GM18498 (cell line): ENCODE measurements at regions not wholly inside any gene's neighbourhood (a gene's known extent, or its start where the extent isn't known, plus 50 kb on each side); places are given as distances from the start of the nearest gene placed in this dataset.
"Not testable (repeated sequence)": the region's sequence is repeated elsewhere in the genome, so short reads cannot be mapped to it uniquely, and the experiment has no call there.

Source experiments
- ATAC-seq: cut with Tn5 transposase; IDR thresholded peaks from one replicate; pipeline ENCODE4 v1.9.1; 2021; ENCODE audit warnings: mild to moderate bottlenecking, moderate library complexity; ENCODE audit not compliant: unreplicated experiment

DNA sequence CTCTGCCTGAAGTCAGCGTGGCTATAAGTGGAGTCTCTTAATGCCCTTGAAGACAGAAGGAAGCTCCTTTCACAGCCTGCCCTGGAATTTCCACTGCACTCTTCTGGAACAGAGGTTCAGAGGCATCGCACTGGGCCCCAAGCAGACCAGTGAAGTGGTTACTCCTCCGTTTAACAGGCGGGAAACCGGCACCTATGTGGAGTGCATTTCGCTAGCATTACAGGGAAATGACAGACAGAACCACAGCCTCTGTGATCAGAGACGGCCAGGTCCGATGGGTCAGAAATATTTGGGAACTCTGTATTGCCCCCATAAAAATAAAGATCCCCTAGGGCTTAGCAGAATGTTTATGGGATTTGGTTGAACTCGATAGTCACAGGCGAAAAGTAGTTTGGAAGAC, 406.9 kb upstream of the PRKCQ start:
- ATAC-seq = no peak

DNA sequence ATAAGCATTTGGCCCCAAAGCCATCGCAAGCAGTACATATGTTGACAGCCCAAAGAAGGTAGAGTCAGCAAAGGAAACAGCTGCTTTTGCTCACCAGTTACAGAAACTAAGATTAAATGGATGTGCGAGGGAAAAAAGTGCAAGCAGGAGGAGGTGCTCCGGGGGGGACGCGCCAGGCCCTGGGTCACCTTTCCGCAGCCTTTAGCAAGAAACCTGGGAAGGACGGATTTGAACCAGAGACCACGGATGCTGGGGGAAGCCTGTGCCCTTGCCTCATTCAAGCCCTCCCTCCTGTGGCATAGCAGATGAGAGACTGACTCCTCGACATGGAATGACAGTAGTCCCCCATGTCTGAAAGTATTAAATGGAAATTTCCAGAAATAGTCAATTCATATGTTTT, 405.6 kb upstream of the PRKCQ start:
- ATAC-seq = no peak

DNA sequence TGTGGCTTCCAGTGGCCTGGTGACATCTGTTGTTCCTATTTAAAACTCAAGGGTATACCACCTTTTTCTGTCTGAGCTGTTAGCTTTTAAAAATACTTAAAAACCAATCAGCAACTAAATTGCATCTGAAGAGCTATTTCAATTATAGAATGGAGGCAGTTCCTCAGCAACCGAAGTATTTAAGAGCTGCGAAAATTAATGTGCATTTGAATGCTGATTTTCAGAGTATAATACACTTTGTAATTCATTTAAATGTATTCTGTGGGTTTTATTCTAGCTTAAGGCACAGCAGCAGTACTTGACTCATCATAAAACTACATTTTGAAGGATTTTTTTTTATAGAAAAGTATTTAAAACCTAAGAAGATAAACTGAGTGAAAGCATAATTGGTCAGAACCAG, 404.9 kb upstream of the PRKCQ start:
- no peak for ATAC-seq

DNA sequence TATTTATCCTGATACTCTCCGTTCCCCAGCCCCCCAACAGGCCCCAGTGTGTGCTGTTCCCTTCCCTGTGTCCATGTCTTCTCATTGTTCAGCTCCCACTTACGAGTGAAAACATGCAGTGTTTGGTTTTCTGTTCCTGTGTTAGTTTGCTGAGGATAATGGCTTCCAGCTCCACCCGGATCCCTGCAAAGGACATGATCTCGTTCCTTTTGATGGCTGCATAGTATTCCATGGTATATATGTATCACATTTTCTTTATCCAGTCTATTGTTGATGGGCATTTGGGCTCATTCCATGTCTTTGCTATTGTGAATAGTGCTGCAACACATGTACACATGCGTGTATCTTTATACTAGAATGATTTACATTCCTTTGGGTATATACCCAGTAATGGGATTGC, 403.9 kb upstream of the PRKCQ start:
- ATAC-seq = not testable (repeated sequence)

DNA sequence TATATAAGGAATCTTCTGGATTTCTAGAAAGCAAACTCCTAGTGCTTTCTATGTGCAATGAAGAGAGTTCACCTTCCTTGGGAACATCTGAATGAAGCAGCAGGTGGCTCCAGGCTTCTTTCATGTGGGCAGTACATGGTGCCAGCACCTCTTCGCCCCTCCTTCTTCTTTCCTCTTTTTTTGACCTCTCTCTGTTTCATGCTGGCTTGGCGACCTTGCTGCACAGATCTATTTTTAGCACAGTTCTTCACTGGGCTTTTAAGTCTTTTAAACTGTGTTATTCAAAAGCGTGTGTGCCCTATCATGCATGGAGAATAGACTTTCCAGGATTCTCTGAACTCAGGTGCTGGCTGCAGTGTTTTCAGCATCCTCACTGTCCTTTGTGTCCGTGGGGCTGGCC, 400.3 kb upstream of the PRKCQ start:
- ATAC-seq = no peak

DNA sequence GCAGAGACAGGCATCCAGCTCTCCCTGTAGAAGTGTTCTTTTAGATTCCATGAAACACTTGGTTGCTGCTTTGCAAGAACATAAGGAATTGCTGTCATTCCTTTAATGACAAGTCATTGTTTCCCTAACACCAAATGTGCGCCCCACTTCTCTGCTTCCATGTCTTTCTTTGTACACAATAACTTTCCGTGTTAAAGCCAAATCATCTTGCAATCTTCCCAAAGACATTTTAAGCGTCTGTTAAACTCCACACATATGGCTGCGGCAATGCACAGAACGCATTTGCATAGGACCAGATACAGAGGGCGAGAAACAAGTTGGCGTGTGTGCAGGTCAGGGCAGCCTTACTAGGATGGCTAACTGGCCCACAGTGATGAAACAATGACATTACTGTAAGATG, 399.3 kb upstream of the PRKCQ start:
- ATAC-seq = no peak

DNA sequence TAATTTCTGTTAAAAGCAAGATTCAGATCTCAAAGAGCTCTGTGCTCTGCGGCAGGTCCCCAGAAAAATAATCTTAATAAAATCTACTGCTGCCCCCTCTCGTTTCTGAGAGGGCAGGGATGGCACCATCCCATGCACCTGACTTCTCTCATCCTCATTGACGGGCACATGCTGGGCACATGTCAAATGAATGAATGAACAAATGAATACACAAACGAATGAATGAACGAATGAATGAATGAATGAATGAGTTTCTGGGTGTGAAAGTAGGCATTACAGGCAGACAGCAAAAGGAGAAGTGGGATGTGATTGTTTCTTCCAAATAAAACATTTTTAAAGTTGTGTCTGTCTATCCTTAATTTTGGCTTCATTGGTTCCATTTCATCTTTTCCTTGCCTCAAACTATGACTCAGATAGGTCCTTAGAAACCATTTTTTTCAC, 398.1 kb upstream of the PRKCQ start:
- ATAC-seq = no peak

DNA sequence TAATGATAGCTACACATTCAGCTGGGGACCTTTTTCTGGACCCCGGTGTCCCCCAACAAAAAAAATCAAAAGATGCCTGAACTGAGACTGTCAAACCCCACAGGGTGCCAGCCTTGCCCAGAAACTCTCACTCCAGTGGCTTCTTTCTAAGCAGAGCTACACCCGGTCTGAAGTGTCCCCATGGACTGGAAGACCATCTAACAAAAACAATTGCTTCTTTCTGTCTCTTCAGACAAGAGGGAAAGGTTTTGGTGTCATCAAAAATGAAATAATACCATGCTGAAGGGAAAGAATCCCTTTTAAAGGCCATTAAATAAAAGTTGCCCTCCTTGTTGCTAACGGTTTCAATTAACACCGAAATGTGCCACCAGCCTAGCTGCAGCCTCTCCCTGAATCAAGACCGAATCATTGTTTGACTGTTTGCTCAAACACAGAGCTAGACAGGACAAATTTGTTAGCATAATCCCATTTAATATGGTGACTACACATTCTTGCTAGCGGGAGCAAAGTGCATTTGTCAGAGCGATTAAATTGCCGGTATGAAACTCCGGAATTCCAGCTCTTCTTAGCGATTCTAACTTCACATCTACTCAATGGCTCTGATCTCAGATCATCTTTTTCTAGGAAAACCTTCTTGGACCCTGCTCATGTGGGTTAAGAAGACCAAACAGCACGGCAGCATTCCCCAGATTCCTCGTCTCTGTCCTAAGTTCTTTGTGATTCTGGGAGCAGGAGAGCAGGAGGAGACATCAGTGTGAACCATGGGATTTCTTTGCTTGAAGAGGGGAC, 397.5 kb upstream of the PRKCQ start:
- ATAC-seq = no peak

DNA sequence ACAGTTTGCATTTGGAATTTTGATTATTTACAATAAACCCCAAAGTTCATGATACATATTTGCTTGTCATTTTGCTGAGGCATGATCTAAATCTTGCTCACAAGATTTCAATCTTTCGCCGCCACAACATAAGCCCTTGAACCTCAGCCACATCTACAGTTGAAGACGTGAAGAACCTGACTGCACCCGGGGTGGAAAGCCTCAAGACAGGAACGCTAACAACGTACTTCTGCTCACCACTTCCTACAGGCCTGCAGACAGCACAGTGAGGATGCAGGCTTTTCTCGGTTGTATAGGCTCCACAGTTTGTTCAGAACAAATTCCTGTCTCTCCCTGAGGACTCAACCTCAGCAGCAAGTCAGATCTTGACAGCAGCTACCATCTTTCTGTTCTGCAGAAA, 393.8 kb upstream of the PRKCQ start:
- no peak for ATAC-seq

DNA sequence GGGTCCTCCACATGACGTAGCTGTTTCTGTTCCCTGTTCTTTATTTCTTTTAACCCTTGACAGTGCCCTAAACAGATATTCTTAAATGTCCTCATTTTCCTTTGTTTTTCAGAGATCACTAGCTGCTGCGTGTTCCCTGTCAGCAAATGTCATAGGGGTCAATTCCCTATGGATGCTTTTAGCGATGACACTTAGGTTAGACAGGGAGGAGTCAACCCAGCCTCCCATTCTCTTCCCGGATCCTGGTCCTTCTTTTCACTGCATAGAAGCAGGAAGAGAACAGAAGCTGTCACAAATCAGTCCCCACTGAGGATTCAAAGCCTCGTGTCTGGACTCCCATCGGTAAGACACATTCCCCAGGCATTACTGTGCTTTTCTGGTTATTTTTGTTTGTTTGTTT, 392.1 kb upstream of the PRKCQ start:
- no peak for ATAC-seq

DNA sequence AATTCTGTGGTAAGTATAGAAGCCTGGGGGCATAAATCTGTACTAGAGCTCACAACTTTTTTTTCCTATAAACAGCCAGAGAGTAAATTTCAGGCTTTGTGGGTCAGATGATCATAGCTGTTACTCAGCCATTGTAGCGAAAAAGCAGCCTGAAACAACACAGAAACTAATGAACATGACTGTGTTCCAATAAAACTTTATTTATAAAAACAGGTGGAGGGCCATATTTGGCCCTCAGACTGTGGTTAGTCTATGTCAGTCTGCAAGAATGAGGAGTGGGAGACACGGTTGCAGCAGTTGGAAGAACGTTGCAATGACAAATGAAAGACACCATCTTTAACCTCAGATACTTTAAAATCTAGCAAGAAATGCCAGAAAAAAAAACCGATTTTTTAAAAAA, 389.6 kb upstream of the PRKCQ start:
- no peak for ATAC-seq

DNA sequence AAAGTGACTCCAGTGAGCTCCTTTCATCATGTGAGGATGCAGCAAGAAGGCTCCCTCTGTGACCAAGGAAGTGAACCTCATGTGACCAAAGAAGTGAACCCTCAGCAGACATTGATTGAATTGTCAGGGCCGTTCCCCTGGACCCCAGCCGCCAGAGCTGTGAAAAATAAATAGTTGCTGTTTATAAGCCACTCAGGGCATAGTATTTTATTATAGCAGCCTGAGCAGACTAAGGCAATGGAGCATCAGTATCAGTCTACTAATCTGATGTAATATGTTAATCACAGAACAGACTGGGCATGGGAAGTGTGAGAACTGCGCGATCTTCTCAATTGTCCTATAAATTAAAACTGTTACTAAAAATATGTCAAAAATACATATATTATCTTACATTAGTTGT, 384.5 kb upstream of the PRKCQ start:
- ATAC-seq = no peak

DNA sequence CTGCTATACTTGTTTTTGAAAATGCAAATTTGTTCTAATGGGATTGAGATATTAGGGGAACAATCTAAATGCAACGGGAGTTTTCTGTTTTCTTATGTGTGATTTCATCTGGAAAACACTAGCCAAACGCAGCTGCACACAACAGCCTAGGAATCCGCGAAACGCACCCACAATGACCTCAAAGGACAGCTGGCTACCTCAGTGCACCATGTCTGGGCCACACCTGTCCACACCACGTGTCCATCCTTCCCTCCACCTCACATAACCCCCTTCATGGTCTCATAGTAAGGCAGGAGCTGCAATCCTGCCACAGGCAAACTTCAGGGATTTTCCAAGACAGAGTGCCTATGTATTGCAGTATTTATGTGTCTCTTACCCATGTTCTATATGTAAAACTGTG, 382.5 kb upstream of the PRKCQ start:
- no peak for ATAC-seq

DNA sequence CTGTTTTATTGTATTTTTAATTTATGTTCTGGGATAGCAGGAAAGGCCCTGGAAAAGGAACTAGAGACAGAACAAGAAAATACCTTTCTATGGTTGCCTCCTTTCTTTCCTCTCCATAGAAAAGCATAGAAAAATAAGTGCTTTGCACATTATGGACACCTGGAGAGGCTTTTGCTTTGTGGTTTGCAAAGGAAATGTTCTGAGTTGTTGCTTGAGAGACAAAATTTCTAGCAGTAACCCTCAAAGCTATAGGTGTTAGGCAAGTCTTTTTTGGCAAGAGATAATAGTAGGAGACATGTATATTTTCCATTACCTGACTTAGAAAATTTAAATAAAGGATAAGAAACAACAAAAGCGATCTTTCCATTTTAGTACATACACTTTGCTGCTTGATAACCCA, 378.6 kb upstream of the PRKCQ start:
- ATAC-seq = no peak

DNA sequence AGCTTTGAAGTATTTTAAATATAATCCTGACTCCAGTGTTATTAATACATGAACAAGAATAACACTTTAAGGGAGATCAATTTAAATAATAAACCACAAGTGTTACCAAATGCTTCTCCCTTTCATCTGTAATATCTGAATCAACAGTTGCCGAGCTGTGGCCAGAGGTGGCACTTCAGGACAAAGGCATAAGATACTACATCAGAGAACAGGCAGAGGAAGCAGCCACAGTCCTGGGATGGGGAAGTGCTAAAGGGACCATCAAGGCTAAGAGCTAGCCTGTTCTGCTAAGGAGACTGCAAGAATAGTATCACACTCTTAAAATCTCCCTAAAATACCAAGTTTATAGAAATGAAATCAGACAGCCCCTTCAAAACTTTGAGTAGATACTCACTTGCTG, 378.2 kb upstream of the PRKCQ start:
- no peak for ATAC-seq

DNA sequence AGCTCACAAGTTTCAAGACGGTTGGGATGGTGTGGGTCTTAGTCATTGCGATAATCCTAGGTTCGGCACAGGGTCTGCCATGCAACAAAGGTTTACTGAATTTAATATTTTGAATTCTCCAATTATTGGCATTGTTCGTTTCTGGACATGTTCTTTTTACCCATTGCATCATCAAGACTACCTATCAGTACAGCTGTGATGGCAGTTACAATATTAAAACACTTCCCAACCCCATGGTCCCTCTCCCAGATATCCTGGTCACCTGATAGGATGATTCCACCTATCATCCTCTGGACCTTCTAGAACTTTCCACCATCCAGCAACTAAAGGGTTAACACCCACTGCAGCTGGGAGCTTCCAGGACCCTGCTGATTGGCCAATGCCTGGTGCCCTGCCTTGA, 377.8 kb upstream of the PRKCQ start:
- no peak for ATAC-seq

DNA sequence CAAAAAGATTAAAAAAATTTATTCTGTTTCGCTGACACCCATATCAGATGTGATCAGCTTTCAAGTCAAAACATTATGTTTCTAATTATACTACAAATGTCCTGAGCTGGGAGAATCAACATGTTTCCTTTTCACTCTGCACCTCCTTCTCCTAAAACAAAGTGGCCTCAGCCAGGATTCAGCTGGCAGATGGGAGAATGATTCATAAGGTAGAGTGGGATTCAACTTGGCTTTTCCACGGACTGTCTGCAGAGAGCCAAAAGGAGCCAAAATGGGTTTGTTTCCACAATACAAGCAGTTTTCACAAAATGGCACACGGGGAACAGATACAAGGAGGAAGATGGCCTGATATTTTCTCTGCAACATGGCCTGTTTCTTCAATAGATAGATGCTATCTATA, 376.5 kb upstream of the PRKCQ start:
- ATAC-seq = no peak

DNA sequence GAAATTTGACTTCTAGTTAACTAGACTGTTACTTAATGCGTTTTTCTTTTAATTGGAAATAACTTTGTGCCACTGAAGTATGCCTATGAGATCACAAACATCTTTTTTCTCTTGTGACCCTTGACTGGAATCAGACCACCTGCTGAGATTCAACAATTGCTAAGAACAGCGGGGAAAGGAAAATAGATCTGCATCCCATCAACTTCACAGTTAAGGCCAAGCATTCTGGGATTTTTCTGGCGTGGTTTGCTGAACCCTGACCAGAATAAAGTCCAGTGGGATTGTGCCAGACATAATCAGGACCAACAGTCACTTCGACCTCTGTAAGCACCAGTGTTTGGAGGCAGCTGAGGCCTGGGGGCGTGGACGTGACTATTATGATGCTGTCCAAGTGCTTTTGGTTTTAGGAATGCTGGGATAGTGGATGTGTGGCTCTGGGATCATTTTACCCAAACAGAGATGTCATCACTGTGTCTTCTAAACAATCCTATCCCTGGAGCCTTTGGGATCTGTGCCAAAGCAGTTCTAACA, 373.3 kb upstream of the PRKCQ start:
- no peak for ATAC-seq

DNA sequence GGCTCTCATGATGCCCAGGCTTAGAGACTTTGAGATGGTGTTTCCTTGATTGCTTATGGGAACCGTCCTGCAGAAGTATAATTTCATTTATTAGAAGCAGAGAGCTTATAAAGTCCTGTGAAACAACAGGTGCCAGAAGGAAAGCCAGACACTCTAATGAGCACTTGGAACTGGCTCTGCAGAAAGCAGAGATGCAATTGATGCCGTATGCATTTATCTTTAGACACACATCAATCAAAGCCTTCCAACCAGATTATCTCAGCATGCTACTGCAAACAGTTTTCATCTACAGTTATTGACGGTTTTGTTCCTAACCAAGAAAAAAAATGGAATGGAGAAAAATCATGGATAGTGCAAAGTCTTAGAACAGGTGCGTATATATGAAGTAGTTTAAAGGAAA, 371.7 kb upstream of the PRKCQ start:
- no peak for ATAC-seq

DNA sequence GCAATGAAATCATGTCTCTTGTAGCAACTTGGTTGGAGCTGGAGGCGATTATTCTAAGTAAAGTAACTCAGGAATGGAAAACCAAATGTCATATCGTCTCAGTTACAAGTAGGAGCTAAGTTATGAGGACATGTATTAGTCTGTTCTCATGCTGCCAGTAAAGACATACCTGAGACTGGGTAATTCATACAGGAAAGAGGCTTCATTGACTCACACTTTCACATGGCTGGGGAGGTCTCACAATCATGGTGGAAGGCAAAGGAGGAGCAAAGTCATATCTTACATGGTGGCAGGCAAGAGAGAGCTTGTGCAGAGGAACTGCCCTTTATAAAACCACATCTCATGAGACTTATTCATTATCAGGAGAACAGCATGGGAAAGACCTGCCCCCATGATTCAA, 370.1 kb upstream of the PRKCQ start:
- no peak for ATAC-seq

DNA sequence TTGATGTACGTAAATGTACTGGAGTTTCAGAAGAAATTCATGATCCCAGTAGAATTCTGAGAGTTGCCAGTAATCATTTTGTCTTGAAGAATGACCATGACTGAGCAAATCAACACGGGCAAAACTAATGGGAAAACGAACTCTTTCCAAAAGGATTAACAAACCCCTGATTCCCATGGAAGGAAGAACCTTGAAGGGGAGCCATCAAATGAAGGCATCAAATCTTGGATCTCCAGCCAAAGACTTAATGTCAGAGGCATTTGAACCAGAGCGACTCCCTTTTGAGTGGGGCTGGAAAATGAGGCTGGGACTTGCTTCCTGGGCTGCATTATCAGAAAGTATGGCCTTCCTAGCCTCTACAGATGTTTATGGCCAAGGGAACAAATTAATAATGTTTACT, 364.4 kb upstream of the PRKCQ start:
- no peak for ATAC-seq

DNA sequence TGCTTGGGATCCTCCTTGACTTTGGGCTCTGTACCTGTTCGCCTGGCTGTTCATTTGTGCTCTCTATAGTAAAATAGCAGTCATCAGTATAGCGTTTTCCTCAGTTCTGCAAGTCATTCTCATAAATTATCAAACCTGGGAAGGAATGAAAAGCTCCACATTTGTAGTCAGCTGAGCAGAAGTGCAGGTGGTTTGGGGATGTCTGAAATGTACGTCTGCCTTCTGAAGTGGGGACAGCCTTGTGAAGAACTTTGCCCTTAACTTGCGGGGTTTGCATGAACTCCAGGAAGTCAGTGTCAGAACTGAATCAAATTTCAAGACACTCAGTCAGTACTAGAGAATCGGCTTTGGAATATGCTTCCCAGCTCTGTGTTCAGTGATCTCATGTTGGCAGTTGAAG, 358.3 kb upstream of the PRKCQ start:
- ATAC-seq = no peak

DNA sequence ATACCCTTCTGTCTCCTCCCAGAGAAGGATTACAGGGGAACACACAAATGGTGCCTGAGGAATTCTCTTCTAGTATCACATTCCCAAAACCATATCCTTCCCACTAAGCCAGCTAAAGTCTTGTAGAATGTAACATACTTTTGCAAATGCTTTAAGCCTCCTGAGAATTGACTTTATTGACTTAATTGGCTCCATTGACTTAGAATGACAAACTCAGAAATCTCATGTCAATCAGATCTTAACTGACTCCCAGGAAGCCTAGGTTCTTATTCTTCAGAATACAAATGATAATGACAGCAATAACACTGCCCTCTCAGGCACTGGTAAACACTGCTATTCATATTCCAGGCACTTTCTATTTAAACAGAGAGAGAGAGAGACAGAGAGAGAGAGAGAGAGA, 356.9 kb upstream of the PRKCQ start:
- no peak for ATAC-seq
